Ovary (tissue), 7 donors: ENCODE measurements at regions not wholly inside any gene's neighbourhood (a gene's known extent, or its start where the extent isn't known, plus 50 kb on each side); places are given as distances from the start of the nearest gene placed in this dataset.
"Not testable (repeated sequence)": the region's sequence is repeated elsewhere in the genome, so short reads cannot be mapped to it uniquely, and the experiment has no call there.

ENCODE experiments used
- DNase-seq, 5 donors: peaks; one replicate each; pipeline ENCODE4 v3.0.0-alpha.2; 2019 to 2020
- H3K27ac ChIP-seq, 2 donors: fragments of 200-600 bp; one replicate each; pipeline versions ENCODE4 v1.5.1 to v1.8.0; 2019 to 2022
- H3K27me3 ChIP-seq: fragments of 200-600 bp; one replicate; pipeline ENCODE4 v1.8.0; 2022
- H3K36me3 ChIP-seq: fragments of 200-600 bp; sonication (generic); one replicate; pipeline ENCODE4 v1.5.1; 2019
- H3K4me1 ChIP-seq: one replicate; pipeline ENCODE4 v1.8.1; 2013; ENCODE audit warnings: mild to moderate bottlenecking, moderate library complexity; ENCODE audit not compliant: insufficient read depth
- H3K4me3 ChIP-seq: fragments of 200-600 bp; sonication (generic); one replicate; pipeline ENCODE4 v1.5.1; 2017
- H3K9me3 ChIP-seq, 2 donors: fragments of 200-600 bp in 1 of 2; sonication (generic) in 1 of 2; one replicate each; pipeline versions ENCODE4 v1.5.1 to v1.8.1; 2013 to 2019; ENCODE audit warnings: mild to moderate bottlenecking in 1 of 2, moderate library complexity in 1 of 2
- EP300 ChIP-seq: sonication (generic); formaldehyde crosslinking; IDR thresholded peaks from one replicate; pipeline ENCODE4 v1.6.1; 2017; ENCODE audit warnings: antibody characterized with exemption
- POLR2A ChIP-seq: fragments of 450-650 bp; IDR thresholded peaks from one replicate; pipeline ENCODE4 v1.6.1; 2017; ENCODE audit warnings: antibody characterized with exemption, mild to moderate bottlenecking, moderate library complexity
- WGBS, 3 donors: extraction: QIAGEN DNeasy Blood & Tissue Kit in 1 of 3; methylation state at CpG; one replicate each; pipeline versions ENCODE4 v1.1.5 to v1.1.7; 2013 to 2017; 5-methylcytosine and 5-hydroxymethylcytosine counted together
- intact Hi-C, 4 donors: fragments of 100-400 bp; cut with DNase I; formaldehyde crosslinking; loops; one replicate each; pipeline versions ENCODE4 v1.11.0 to v1.15.1; 2022 to 2023
- TF ChIP-seq, protein P1 (sequence below), 3 donors: fragments of 450-650 bp in 2 of 3; fragments of 200-600 bp in 1 of 3; IDR thresholded peaks; one replicate each; pipeline versions ENCODE4 v1.5.1 to v1.8.0; 2016 to 2022; ENCODE audit warnings: antibody characterized with exemption in 3 of 3, mild to moderate bottlenecking in 1 of 3
- donor health status: DM: no; HTN: no; CAD: no; lungs with moderate emphysema.
- donor health status: DM: no; HTN: no; CAD: no.
- donor health status: Bipolar disorder and iron deficiency.
- donor health status: DM: no; HTN: no; CAD: no.
- donor health status: DM: yes; HTN: yes; CAD: no.

DNA sequence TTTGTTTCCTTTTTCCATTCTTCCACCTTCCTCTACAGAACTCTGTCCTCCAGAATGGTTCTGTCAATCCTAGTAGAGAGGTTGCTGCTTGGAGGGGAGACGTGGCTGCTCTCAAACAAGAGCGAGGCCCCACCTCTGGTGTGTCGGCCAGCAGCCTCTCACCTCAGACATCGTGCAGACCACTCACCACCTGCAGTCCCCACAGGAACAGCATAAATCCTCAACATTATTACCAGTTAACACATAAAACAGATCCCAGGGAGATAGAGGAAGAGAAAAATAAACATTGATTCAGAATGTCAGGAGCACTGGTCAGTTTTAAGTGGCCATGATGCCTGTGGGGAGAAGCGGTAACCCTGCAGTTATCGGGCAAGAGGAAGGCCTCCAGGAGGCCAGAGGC is 485.9 kb upstream of the DPP6 start:
- no peak for DNase-seq
- TF ChIP-seq, protein P1, sequence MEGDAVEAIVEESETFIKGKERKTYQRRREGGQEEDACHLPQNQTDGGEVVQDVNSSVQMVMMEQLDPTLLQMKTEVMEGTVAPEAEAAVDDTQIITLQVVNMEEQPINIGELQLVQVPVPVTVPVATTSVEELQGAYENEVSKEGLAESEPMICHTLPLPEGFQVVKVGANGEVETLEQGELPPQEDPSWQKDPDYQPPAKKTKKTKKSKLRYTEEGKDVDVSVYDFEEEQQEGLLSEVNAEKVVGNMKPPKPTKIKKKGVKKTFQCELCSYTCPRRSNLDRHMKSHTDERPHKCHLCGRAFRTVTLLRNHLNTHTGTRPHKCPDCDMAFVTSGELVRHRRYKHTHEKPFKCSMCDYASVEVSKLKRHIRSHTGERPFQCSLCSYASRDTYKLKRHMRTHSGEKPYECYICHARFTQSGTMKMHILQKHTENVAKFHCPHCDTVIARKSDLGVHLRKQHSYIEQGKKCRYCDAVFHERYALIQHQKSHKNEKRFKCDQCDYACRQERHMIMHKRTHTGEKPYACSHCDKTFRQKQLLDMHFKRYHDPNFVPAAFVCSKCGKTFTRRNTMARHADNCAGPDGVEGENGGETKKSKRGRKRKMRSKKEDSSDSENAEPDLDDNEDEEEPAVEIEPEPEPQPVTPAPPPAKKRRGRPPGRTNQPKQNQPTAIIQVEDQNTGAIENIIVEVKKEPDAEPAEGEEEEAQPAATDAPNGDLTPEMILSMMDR (IDR thresholded peaks at IDR 0.05) = no peak
- TF ChIP-seq POLR2A (no peak), EP300 (no peak)
- no peaks in the 10 kb centered on the region for H3K9me3 ChIP-seq
- H3K27ac ChIP-seq = no peak overlapping the region
- H3K36me3 ChIP-seq = no peaks in the 10 kb centered on the region
- H3K4me3 ChIP-seq = no peak overlapping the region
- 51 to 72% (median 61%) methylated on average over 6 of the region's 6 CpGs for WGBS, 3 donors
- H3K27me3 ChIP-seq = no peaks in the 10 kb centered on the region
- intact Hi-C loops = no loop called here
- H3K4me1 ChIP-seq = no peaks in the 10 kb centered on the region

DNA sequence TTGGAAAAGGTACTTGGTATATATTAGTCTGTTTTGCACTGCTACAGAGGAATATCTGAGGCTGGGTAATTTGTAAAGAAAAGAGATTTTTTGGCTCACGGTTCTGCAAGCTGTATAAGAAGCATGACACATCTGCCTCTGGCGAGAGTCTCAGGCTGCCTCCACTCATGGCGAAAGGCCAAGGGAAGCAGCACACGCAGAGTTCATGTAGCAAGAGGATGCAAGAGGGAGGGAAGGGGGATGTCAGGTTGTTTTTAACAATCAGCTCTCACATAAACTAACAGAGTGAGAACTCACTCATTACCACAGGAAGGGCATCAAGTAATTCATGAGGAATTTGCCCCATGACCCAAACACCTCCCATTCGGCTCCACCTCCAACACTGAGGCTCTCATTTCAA is 484.8 kb upstream of the DPP6 start:
- WGBS, 3 donors = 14 to 22% (median 21%) methylated on average over 5 of the region's 5 CpGs
- no peaks in the 10 kb centered on the region for H3K4me1 ChIP-seq
- intact Hi-C loops = no loop called here
- no peak overlapping the region for H3K27ac ChIP-seq
- no peaks in the 10 kb centered on the region for H3K9me3 ChIP-seq
- TF ChIP-seq, protein P1 (IDR thresholded peaks at IDR 0.05) = no peak
- TF ChIP-seq POLR2A = no peak
- TF ChIP-seq EP300 = no peak
- H3K27me3 ChIP-seq = no peaks in the 10 kb centered on the region
- H3K36me3 ChIP-seq = no peaks in the 10 kb centered on the region
- DNase-seq = no peak
- no peak overlapping the region for H3K4me3 ChIP-seq

DNA sequence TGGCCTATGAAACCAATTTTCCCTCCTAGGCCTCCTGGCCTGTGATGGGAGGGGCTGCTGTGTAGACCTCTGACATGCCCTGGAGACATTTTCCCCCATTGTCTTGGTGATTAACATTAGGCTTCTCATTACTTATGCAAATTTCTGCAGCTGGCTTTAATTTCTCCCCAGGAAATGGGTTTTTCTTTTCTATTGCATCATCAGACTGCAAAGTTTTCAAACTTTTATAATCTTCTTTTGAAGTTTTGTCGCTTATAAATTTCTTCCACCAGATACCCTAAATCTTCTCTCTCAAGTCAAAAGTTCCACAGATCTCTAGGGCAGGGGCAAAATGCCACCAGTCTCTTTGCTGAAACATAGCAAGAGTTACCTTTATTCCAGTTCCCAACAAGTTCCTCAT is 482.7 kb upstream of the DPP6 start:
- DNase-seq, H3K4me1 ChIP-seq, H3K27me3 ChIP-seq, H3K27ac ChIP-seq, H3K36me3 ChIP-seq, intact Hi-C loops, H3K4me3 ChIP-seq, H3K9me3 ChIP-seq: not testable (repeated sequence)
- 48 to 90% (median 85%) methylated on average over 1 of the region's 1 CpG for WGBS, 3 donors

DNA sequence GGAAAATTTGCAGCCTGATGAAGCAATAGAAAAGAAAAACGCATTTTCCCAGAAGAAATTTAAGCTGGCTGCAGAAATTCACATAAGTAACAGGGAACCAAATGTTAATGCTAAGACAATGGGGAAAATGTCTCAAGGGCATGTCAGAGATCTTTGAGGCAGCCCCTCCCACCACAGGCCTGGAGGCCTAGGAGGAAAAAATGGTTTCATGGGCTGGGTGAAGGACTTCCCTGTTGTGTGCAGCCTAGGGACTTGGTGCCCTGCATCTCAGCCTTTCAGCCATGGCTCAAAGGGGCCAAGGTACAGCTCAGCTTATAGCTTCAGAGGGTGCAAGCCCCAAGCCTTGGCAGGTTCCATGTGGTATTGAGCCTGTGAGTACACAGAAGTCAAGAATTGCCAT is 476.1 kb upstream of the DPP6 start:
- DNase-seq = no peak
- TF ChIP-seq EP300 (no peak), POLR2A (no peak)
- TF ChIP-seq, protein P1 (IDR thresholded peaks at IDR 0.05) = no peak
- Histone ChIP-seq H3K9me3 (no peaks in the 10 kb centered on the region), H3K4me1 (no peaks in the 10 kb centered on the region), H3K27me3 (no peaks in the 10 kb centered on the region), H3K36me3 (no peaks in the 10 kb centered on the region), H3K4me3 (no peak overlapping the region), H3K27ac (no peak overlapping the region)
- WGBS, 3 donors = 88 to 95% (median 89%) methylated on average over 1 of the region's 1 CpG
- intact Hi-C loops = no loop called here

DNA sequence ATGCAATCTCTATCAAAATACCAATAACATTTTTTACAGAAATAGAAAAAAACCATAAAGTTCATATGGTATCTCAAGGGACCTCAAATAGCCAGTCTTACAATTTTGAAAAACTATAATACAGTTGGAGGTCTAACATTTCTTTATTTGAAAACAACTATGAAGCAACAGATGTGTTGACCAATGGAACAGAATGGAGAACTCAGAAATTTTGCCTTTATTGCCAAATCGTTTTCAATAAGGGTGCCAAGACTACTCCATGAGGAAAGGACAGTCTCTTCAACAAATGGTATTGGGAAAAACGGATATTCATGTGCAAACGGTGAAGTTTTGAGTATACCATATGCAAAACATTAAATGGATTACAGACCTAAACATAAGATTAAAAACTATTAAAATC is 470.8 kb upstream of the DPP6 start:
- no peaks in the 10 kb centered on the region for H3K9me3 ChIP-seq
- intact Hi-C loops = no loop called here
- DNase-seq = no peak
- 58 to 68% (median 58%) methylated on average over 3 of the region's 3 CpGs for WGBS, 3 donors
- no peaks in the 10 kb centered on the region for H3K27me3 ChIP-seq
- no peaks in the 10 kb centered on the region for H3K4me1 ChIP-seq
- no peak overlapping the region for H3K27ac ChIP-seq
- TF ChIP-seq, protein P1 (IDR thresholded peaks at IDR 0.05) = no peak
- TF ChIP-seq EP300 (no peak), POLR2A (no peak)
- no peak overlapping the region for H3K4me3 ChIP-seq
- H3K36me3 ChIP-seq = no peaks in the 10 kb centered on the region
